ENCODE measurements at regions not wholly inside any gene's neighbourhood (a gene's known extent, or its start where the extent isn't known, plus 50 kb on each side); places are given as distances from the start of the nearest gene placed in this dataset.
A peak's percentile ranks its signal among the peaks of the same experiment; 100 is the strongest.
"Not testable (repeated sequence)": the region's sequence is repeated elsewhere in the genome, so short reads cannot be mapped to it uniquely, and the experiment has no call there.

GRCh38 chr1:219040291-219040690, 133.4 kb upstream of the LYPLAL1 start:
- DNase-seq (ENCODE audit: low spot score) (no peak), FAIRE-seq (no peak)

DNA sequence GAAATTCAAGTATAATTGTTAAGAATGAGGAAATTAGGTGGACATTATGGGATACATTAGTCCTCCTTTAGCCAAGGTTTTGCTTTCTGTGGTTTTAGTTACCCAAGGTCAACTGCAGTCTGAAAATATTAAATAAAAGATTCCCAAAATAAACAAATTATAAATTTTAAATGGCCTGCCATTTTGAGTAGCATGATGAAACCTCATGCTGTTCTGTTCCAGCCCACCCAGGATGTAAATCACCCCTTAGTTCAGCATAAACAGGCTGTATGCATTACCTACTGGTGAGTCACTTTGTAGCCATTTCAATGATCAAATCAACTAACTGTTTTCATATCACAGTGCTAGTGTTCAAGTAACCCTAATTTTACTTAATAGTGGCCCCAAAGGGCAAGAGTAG, 132.5 kb upstream of the LYPLAL1 start:
- DNase-seq (ENCODE audit: low spot score) (no peak), FAIRE-seq (no peak)

- DNase-seq (ENCODE audit: low spot score) (no peak), FAIRE-seq (no peak)
Measured at GRCh38 chr1:219041818-219042217, 131.9 kb upstream of the LYPLAL1 start.

- DNase-seq (ENCODE audit: low spot score) = no peak
- no peak for FAIRE-seq
Measured at GRCh38 chr1:219042769-219043168, 130.9 kb upstream of the LYPLAL1 start.

DNA sequence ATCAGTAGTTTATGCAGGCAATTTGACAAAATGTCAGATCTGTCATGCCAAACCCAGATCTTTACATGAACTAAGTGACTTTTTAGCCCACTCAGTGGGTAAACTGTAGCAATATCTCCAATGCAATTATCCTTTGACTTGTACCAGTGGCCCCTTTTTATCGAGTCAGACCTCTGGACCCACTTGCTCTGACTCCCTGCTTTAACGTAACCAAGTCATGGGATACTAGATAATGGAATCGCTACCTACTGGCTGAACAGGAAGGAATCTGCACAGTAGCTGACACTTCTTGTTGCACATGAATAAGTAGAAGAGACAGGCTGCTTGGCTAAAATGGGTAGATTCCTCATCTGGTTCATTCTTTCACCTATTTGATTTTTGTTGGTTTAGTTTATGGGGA, 128.4 kb upstream of the LYPLAL1 start:
- FAIRE-seq = no peak
- no peak for DNase-seq (ENCODE audit: low spot score)

DNA sequence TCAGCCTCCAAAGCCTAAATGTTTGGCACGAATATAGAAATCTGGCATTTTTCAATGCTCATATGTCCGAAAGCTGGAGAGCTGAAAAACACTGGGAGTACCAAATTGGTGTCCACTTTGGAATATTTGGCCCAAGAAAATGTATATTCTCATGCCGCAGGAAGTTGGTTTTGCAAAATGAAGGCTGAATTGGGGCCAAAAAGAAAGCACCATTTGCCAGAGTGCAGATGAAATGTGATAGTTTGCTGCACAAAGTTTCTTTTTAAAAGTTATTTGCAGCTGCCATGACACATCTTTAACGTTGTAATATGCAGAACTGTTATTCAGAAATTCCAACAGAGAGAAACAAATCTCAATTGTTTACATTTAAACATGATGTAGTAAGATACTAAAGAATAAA, 124.2 kb upstream of the LYPLAL1 start:
- DNase-seq (ENCODE audit: low spot score) = no peak
- no peak for FAIRE-seq

- no peak for DNase-seq (ENCODE audit: low spot score)
- FAIRE-seq = no peak
Measured at GRCh38 chr1:219050086-219050821, 123.4 kb upstream of the LYPLAL1 start.

GRCh38 chr1:219050822-219051125, 122.9 kb upstream of the LYPLAL1 start:
- no peak for FAIRE-seq
- no peak for DNase-seq (ENCODE audit: low spot score)

DNA sequence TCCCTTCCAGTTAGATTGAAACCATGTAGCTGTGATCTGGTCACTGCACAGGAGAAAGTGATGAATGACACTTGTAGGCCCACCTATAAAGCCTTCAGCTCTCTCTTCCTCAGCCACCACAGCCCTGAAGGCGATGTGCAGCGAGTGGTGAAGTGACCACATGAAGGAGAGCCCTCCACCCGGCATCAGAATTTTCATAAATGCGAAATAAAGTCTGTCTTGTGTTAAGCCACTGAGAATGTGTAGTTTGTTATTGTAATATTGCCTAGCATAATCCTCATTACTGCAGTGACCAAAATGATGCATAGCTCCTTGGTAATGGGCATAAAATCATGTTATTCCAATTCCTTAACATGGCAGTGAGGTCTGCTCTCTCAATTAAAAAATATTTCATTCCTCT, 122.1 kb upstream of the LYPLAL1 start:
- no peak for FAIRE-seq
- DNase-seq (ENCODE audit: low spot score) = no peak

GRCh38 chr1:219058891-219059820, 114.5 kb upstream of the LYPLAL1 start:
- no peak for FAIRE-seq
- no peak for DNase-seq (ENCODE audit: low spot score)

DNA sequence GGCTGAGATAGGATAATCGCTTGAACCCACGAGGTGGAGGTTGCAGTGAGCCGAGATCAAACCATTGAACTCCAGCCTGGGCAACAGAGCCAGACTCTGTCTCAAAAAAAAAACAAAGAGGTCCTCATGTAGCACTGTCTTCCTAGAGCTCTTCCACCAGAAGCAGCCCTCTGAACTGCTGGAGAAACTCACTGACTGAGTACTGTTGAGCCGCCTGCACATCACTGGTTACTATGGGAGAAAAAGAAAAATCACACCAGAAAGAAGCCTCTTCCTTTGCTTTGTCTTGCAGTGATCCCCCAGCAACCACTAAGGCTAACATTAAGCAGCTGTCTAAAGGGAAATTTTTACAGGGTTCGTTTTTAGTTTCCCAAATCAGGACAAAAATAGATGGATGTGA, 112.9 kb upstream of the LYPLAL1 start:
- no peak for DNase-seq (ENCODE audit: low spot score)
- no peak for FAIRE-seq

- no peak for DNase-seq (ENCODE audit: low spot score)
- no peak for FAIRE-seq
Measured at GRCh38 chr1:219062161-219062560, 111.5 kb upstream of the LYPLAL1 start.

GRCh38 chr1:219066098-219066497, 107.6 kb upstream of the LYPLAL1 start:
- DNase-seq (ENCODE audit: low spot score) (no peak), FAIRE-seq (no peak)

DNA sequence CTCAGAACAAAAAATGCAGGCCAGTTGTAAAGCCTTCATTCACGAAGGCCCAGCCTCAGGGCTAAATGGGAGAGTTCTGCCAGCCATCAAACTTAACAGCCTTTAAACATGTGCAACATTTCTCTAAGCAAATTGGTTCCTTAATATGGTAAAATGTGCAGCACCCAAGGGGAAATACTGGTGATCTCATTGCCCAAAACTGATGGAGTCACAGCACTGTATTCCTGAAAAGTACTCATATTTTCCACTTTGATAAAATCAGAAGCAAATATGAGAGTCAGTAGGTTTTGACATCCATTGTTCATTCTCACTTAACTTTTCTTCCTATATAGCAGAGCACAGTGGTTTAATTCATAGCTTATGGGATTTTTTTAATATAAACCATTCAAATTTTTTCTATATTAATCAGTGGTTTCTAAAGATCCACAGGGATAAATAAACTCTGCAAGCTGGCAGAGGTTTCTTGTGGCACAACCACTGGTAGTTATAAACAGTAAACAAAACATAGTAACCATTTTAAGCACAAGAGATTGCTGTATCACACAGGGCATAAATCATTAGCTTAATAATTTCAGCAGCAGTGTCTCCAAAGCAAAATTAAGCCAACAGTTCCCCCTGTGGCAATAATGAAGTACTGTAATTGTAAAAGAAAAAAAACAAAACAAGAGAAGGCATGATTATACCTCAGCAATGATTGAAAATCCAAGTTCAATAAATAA, 106.9 kb upstream of the LYPLAL1 start:
- peak; percentile 18 for DNase-seq (ENCODE audit: low spot score)
- FAIRE-seq = no peak

DNA sequence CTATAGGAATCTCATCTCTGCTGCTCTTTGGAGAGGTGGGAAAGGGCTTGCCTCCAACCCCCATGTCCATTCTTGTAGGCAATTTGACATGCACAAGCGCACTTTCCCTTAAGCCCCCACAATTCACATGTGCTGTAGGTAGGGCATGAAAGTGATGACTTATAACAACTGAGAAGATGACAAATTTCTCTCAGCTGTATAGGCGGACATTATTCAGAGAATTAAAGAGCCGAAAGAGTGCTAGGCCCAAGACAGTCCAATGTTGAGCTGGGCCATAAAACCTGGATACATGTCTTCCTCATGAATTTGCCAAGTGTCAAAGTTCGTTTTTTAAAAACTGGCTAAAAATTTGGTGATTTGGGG, 106.3 kb upstream of the LYPLAL1 start:
- no peak for FAIRE-seq
- DNase-seq (ENCODE audit: low spot score) = no peak

DNA sequence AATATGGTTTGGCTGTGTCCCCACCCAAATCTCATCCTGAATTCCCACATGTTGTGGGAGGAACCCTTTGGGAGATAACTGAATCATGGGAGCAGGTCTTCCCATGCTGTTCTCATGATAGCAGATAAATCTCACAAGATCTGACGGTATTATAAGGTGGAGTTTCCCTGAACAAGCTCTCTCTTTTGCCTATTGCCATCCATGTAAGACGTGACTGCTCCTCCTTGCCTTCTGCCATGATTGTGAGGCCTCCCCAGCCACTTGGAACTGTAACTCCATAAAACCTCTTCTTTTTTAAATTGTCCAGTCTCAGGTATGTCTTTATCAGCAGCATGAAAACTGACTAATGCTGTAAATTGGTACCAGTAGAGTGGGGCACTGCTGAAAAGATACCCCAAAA, 103.3 kb upstream of the LYPLAL1 start:
- not testable (repeated sequence) for FAIRE-seq; DNase-seq (ENCODE audit: low spot score)

DNA sequence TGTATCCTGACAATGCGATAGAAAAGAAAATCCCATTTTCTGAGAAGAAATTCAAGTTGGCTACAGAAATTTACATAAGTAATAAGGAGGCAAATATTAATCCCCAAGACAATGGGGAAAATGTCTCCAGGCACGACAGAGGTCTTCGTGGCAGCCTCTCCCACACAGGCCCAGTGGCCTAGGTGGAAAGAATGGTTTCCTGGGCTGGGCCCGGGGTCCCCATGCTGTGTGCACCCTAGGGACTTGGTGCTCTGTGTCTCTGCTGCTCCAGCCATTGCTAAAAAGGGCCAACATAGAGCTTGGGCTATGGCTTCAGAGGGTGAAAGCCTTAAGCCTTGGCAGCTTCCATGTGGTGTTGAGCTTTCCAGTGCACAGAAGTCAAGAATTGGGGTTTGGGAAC, 102.5 kb upstream of the LYPLAL1 start:
- DNase-seq (ENCODE audit: low spot score) (no peak), FAIRE-seq (no peak)

DNA sequence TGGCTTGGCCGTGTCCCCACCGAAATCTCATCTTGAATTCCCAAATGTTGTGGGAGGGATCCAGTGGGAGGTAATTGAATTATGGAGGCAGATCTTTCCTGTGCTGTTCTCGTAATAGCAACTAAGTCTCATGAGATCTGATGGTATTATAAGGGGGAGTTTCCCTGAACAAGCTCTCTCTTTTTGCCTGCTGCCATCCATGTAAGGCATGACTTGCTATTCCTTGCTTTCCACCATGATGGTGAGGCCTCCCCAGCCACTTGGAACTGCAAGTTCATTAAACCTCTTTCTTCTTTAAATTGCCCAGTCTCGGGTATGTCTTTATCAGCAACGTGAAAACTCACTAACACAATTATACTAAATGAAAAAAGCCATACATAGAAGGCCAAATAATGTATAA, 101.3 kb upstream of the LYPLAL1 start:
- no peak for DNase-seq (ENCODE audit: low spot score)
- FAIRE-seq = no peak

DNA sequence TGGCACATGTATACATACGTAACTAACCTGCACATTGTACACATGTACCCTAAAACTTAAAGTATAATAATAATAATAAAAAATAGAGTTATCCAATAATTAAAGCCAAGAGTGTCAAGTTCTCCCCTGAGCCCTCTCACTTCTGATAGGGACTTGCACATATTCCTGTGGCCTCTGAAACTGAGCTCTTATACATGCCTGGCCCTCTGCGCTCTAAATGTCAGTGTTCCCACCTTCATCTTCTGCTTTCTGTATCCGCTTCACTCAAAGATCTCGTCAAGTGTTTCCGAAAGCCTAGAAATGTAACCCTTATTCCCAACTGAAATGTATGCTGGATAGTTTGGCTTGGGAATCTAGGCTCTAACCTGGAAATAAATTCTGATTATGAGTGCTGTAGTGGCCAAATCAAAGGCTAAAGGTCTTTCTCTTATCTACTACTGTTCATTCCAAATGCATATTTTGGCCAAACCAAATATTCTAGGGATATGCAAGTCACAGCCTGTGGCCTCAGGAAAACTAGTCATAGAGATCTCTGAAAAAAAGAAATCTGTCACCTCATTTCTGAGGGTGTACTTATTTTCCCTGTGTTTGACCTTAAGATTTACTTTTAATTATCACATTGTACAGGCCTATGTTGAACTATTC, 99.5 kb upstream of the LYPLAL1 start:
- no peak for FAIRE-seq
- no peak for DNase-seq (ENCODE audit: low spot score)

GRCh38 chr1:219075121-219075879, 98.4 kb upstream of the LYPLAL1 start:
- FAIRE-seq = no peak
- no peak for DNase-seq (ENCODE audit: low spot score)

DNA sequence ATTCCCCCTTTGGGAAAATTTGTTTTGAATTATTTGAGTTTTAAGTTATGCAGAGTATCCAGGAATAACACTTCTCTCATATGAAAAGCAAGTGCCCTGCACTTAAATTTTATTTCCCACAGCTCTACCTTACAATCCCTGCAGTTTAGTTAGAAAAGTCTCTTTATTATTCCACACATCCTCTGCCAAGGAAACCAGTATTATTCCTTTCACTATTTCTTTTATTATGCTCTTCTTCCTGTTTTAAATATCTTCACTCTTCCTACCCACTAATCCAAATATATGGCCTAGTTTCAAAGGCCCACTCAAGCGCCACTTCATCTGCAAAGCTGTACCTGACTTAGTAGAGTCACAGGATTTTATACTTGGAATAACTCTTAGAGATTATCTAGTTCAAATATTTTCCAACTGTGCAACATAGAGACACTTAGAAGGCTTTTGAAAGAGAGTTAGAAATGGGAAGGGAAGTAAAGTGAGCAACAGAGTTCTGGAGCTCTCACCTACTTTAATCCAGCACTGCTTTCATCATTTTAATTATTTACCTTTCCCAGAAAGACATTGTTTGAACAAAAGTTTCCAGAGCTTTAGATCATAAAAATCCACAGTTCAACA, 97.2 kb upstream of the LYPLAL1 start:
- DNase-seq (ENCODE audit: low spot score) (no peak), FAIRE-seq (no peak)

Measured in urothelium cell line (cell line).